Kidney epithelial cell (primary cell): ENCODE measurements at regions not wholly inside any gene's neighbourhood (a gene's known extent, or its start where the extent isn't known, plus 50 kb on each side); places are given as distances from the start of the nearest gene placed in this dataset.

ENCODE experiments used
- DNase-seq: peaks from one replicate; pipeline ENCODE4 v3.0.0-alpha.2; 2010; ENCODE audit warnings: low read depth
- H3K27me3 ChIP-seq: 2 replicates; pipeline ENCODE4 v1.6.0; 2011; ENCODE audit warnings: low read length; ENCODE audit not compliant: control insufficient read depth, insufficient read depth
- H3K36me3 ChIP-seq: 2 replicates; pipeline ENCODE4 v1.5.1; 2011; ENCODE audit warnings: low read length; ENCODE audit not compliant: control insufficient read depth, insufficient read depth
- H3K4me3 ChIP-seq: 2 replicates; pipeline ENCODE4 v1.5.1; 2011; ENCODE audit warnings: low read depth, mild to moderate bottlenecking, control low read depth, low read length
- CTCF ChIP-seq: IDR thresholded peaks from 2 replicates; pipeline ENCODE4 v1.5.1; 2011; ENCODE audit warnings: mild to moderate bottlenecking, moderate library complexity, low read length, control low read depth, inconsistent platforms; ENCODE audit not compliant: insufficient read depth, poor library complexity, severe bottlenecking

- no peaks in the 10 kb centered on the region for H3K27me3 ChIP-seq
- DNase-seq: no peak
- no peak for TF ChIP-seq CTCF
Observed at GRCh38 chrX:114332766-114333165, 251.1 kb upstream of the HTR2C start.

GRCh38 chrX:114334473-114334982, 249.4 kb upstream of the HTR2C start:
- Histone ChIP-seq H3K36me3 (no peaks in the 10 kb centered on the region), H3K4me3 (no peak overlapping the region), H3K27me3 (no peaks in the 10 kb centered on the region)
- no peak for DNase-seq
- no peak for TF ChIP-seq CTCF

More at GRCh38 chrX:114332766-114333165, 251.1 kb upstream of the HTR2C start:
- no peaks in the 10 kb centered on the region for H3K36me3 ChIP-seq
- H3K4me3 ChIP-seq: no peak overlapping the region

GRCh38 chrX:114338870-114339269, 245.0 kb upstream of the HTR2C start:
- Histone ChIP-seq H3K4me3 (no peak overlapping the region), H3K27me3 (no peaks in the 10 kb centered on the region), H3K36me3 (no peaks in the 10 kb centered on the region)
- TF ChIP-seq CTCF: no peak
- DNase-seq: no peak

- peak; percentile 7 for DNase-seq
- Histone ChIP-seq H3K4me3 (no peak overlapping the region), H3K36me3 (no peaks in the 10 kb centered on the region), H3K27me3 (peaks cover 2% of the 10 kb centered on the region)
- peak; percentile 81 for TF ChIP-seq CTCF
Observed at GRCh38 chrX:114344756-114345349, 239.0 kb upstream of the HTR2C start.

- DNase-seq: no peak
Observed at GRCh38 chrX:114361076-114361725, 222.7 kb upstream of the HTR2C start.

More at GRCh38 chrX:114361076-114361725, 222.7 kb upstream of the HTR2C start:
- H3K36me3 ChIP-seq: no peaks in the 10 kb centered on the region
- no peaks in the 10 kb centered on the region for H3K27me3 ChIP-seq
- no peak overlapping the region for H3K4me3 ChIP-seq
- TF ChIP-seq CTCF: no peak
